ENCODE measurements at regions not wholly inside any gene's neighbourhood (a gene's known extent, or its start where the extent isn't known, plus 50 kb on each side); places are given as distances from the start of the nearest gene placed in this dataset.

- no peak overlapping the region for H3K23ac ChIP-seq (ENCODE audit: low read length)
- no peak overlapping the region for H4K5ac ChIP-seq (ENCODE audit: low read length)
- H3K4me2 ChIP-seq (ENCODE audit: low read length): no peak overlapping the region
- no peaks in the 10 kb centered on the region for H3K36me3 ChIP-seq (ENCODE audit: control insufficient read depth, insufficient read depth, low read length)
- WGBS (ENCODE audit: extremely low coverage, insufficient coverage, low lambda C conversion rate): no CpG with 5 or more reads among the region's 6 CpGs
- H3K79me1 ChIP-seq (ENCODE audit: low read length): no peaks in the 10 kb centered on the region
- no peak overlapping the region for H2BK120ac ChIP-seq (ENCODE audit: low read depth, low read length)
- H2AK5ac ChIP-seq (ENCODE audit: low read length): no peak overlapping the region
- H3K56ac ChIP-seq (ENCODE audit: low read length): no peak overlapping the region
- no peak overlapping the region for H3K27ac ChIP-seq (ENCODE audit: low read depth, low read length)
- H3K4ac ChIP-seq (ENCODE audit: low read depth, low read length): no peak overlapping the region
- H3K27me3 ChIP-seq (ENCODE audit: insufficient read depth, low read length, poor library complexity): no peaks in the 10 kb centered on the region
- H2BK5ac ChIP-seq (ENCODE audit: low read length): no peak overlapping the region
- no peak overlapping the region for H3K18ac ChIP-seq (ENCODE audit: low read length)
- H3K4me3 ChIP-seq (ENCODE audit: low read length): no peak overlapping the region
- no peak overlapping the region for H4K8ac ChIP-seq (ENCODE audit: low read depth, low read length)
- H2BK15ac ChIP-seq (replicated peaks; ENCODE audit: low read depth): no peak overlapping the region
- no peaks in the 10 kb centered on the region for H3K79me2 ChIP-seq (ENCODE audit: control insufficient read depth, insufficient read depth, low read length)
- DNase-seq: no peak
- H3K9ac ChIP-seq (ENCODE audit: low read length): no peak overlapping the region
- H3K4me1 ChIP-seq (ENCODE audit: control insufficient read depth, low read depth, low read length): no peaks in the 10 kb centered on the region
Measured at GRCh38 chr4:96149894-96150293, 310.0 kb downstream of the PDHA2 start.

- no peak overlapping the region for H2BK15ac ChIP-seq (replicated peaks; ENCODE audit: low read depth)
- H2BK5ac ChIP-seq (ENCODE audit: low read length): no peak overlapping the region
- H2BK120ac ChIP-seq (ENCODE audit: low read depth, low read length): no peak overlapping the region
- no peak overlapping the region for H4K5ac ChIP-seq (ENCODE audit: low read length)
- H3K36me3 ChIP-seq (ENCODE audit: control insufficient read depth, insufficient read depth, low read length): no peaks in the 10 kb centered on the region
- no peak overlapping the region for H4K8ac ChIP-seq (ENCODE audit: low read depth, low read length)
- H3K9ac ChIP-seq (ENCODE audit: low read length): no peak overlapping the region
- no peak overlapping the region for H2AK5ac ChIP-seq (ENCODE audit: low read length)
- no peak overlapping the region for H3K27ac ChIP-seq (ENCODE audit: low read depth, low read length)
- DNase-seq: no peak
- WGBS (ENCODE audit: extremely low coverage, insufficient coverage, low lambda C conversion rate): no CpG with 5 or more reads among the region's 2 CpGs
- no peaks in the 10 kb centered on the region for H3K79me1 ChIP-seq (ENCODE audit: low read length)
- no peak overlapping the region for H3K4me3 ChIP-seq (ENCODE audit: low read length)
- H3K23ac ChIP-seq (ENCODE audit: low read length): no peak overlapping the region
- no peak overlapping the region for H3K18ac ChIP-seq (ENCODE audit: low read length)
- no peaks in the 10 kb centered on the region for H3K27me3 ChIP-seq (ENCODE audit: insufficient read depth, low read length, poor library complexity)
- no peaks in the 10 kb centered on the region for H3K4me1 ChIP-seq (ENCODE audit: control insufficient read depth, low read depth, low read length)
- no peak overlapping the region for H3K4ac ChIP-seq (ENCODE audit: low read depth, low read length)
- H3K56ac ChIP-seq (ENCODE audit: low read length): no peak overlapping the region
- no peak overlapping the region for H3K4me2 ChIP-seq (ENCODE audit: low read length)
- no peaks in the 10 kb centered on the region for H3K79me2 ChIP-seq (ENCODE audit: control insufficient read depth, insufficient read depth, low read length)
Measured at GRCh38 chr4:96150466-96150865, 310.6 kb downstream of the PDHA2 start.

DNA sequence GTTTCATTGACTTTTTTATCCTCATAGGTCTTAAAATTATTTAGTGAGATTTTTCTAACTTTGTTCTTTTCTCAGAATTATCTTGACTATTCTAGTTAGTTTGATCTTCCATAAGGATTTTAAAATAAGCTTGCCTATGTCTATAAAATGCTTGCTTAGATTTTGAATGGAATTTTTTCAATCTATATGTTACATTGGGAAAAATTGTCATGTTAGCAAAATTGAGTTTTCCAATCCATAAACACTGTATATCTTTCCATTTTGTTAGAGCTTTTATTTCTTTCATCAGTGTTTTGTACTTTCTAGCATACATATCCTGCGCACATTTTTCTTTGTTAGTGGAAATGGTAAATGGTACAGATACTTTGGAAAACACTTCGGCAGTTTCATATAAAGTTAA is 312.9 kb downstream of the PDHA2 start:
- no peak overlapping the region for H4K5ac ChIP-seq (ENCODE audit: low read length)
- H3K4me3 ChIP-seq (ENCODE audit: low read length): no peak overlapping the region
- H2AK5ac ChIP-seq (ENCODE audit: low read length): no peak overlapping the region
- H3K9ac ChIP-seq (ENCODE audit: low read length): no peak overlapping the region
- H4K8ac ChIP-seq (ENCODE audit: low read depth, low read length): no peak overlapping the region
- no peak overlapping the region for H3K4ac ChIP-seq (ENCODE audit: low read depth, low read length)
- no CpG with 5 or more reads among the region's 2 CpGs for WGBS (ENCODE audit: extremely low coverage, insufficient coverage, low lambda C conversion rate)
- no peak overlapping the region for H2BK120ac ChIP-seq (ENCODE audit: low read depth, low read length)
- no peak overlapping the region for H3K23ac ChIP-seq (ENCODE audit: low read length)
- no peaks in the 10 kb centered on the region for H3K27me3 ChIP-seq (ENCODE audit: insufficient read depth, low read length, poor library complexity)
- no peaks in the 10 kb centered on the region for H3K4me1 ChIP-seq (ENCODE audit: control insufficient read depth, low read depth, low read length)
- no peak overlapping the region for H2BK15ac ChIP-seq (replicated peaks; ENCODE audit: low read depth)
- no peak overlapping the region for H3K56ac ChIP-seq (ENCODE audit: low read length)
- no peak overlapping the region for H3K18ac ChIP-seq (ENCODE audit: low read length)
- no peak overlapping the region for H2BK5ac ChIP-seq (ENCODE audit: low read length)
- no peaks in the 10 kb centered on the region for H3K36me3 ChIP-seq (ENCODE audit: control insufficient read depth, insufficient read depth, low read length)
- H3K27ac ChIP-seq (ENCODE audit: low read depth, low read length): no peak overlapping the region
- H3K4me2 ChIP-seq (ENCODE audit: low read length): no peak overlapping the region
- no peaks in the 10 kb centered on the region for H3K79me2 ChIP-seq (ENCODE audit: control insufficient read depth, insufficient read depth, low read length)
- DNase-seq: no peak
- H3K79me1 ChIP-seq (ENCODE audit: low read length): no peaks in the 10 kb centered on the region

- no CpG with 5 or more reads among the region's 2 CpGs for WGBS (ENCODE audit: extremely low coverage, insufficient coverage, low lambda C conversion rate)
- Histone ChIP-seq H3K23ac (ENCODE audit: low read length) (no peak overlapping the region), H3K4me3 (ENCODE audit: low read length) (no peak overlapping the region), H2AK5ac (ENCODE audit: low read length) (no peak overlapping the region), H3K4me2 (ENCODE audit: low read length) (no peak overlapping the region), H2BK120ac (ENCODE audit: low read depth, low read length) (no peak overlapping the region), H3K27me3 (ENCODE audit: insufficient read depth, low read length, poor library complexity) (no peaks in the 10 kb centered on the region), H2BK5ac (ENCODE audit: low read length) (no peak overlapping the region), H3K4me1 (ENCODE audit: control insufficient read depth, low read depth, low read length) (no peaks in the 10 kb centered on the region), H2BK15ac (replicated peaks; ENCODE audit: low read depth) (no peak overlapping the region), H3K56ac (ENCODE audit: low read length) (no peak overlapping the region), H3K9ac (ENCODE audit: low read length) (no peak overlapping the region), H3K18ac (ENCODE audit: low read length) (no peak overlapping the region), H3K4ac (ENCODE audit: low read depth, low read length) (no peak overlapping the region), H4K8ac (ENCODE audit: low read depth, low read length) (no peak overlapping the region), H3K27ac (ENCODE audit: low read depth, low read length) (no peak overlapping the region), H3K79me2 (ENCODE audit: control insufficient read depth, insufficient read depth, low read length) (no peaks in the 10 kb centered on the region), H3K36me3 (ENCODE audit: control insufficient read depth, insufficient read depth, low read length) (no peaks in the 10 kb centered on the region), H3K79me1 (ENCODE audit: low read length) (no peaks in the 10 kb centered on the region), H4K5ac (ENCODE audit: low read length) (no peak overlapping the region)
- DNase-seq: no peak
Measured at GRCh38 chr4:96154676-96155075, 314.8 kb downstream of the PDHA2 start.

GRCh38 chr4:96162636-96163035 is 322.7 kb downstream of the PDHA2 start:
- H3K4ac ChIP-seq (ENCODE audit: low read depth, low read length): no peak overlapping the region
- H3K56ac ChIP-seq (ENCODE audit: low read length): no peak overlapping the region
- H3K79me2 ChIP-seq (ENCODE audit: control insufficient read depth, insufficient read depth, low read length): no peaks in the 10 kb centered on the region
- no peak overlapping the region for H3K23ac ChIP-seq (ENCODE audit: low read length)
- H3K27me3 ChIP-seq (ENCODE audit: insufficient read depth, low read length, poor library complexity): no peaks in the 10 kb centered on the region
- no peak overlapping the region for H3K27ac ChIP-seq (ENCODE audit: low read depth, low read length)
- no peak overlapping the region for H3K4me2 ChIP-seq (ENCODE audit: low read length)
- no peak for DNase-seq
- H3K9ac ChIP-seq (ENCODE audit: low read length): no peak overlapping the region
- no peak overlapping the region for H2BK5ac ChIP-seq (ENCODE audit: low read length)
- H4K8ac ChIP-seq (ENCODE audit: low read depth, low read length): no peak overlapping the region
- H2BK120ac ChIP-seq (ENCODE audit: low read depth, low read length): no peak overlapping the region
- H3K79me1 ChIP-seq (ENCODE audit: low read length): no peaks in the 10 kb centered on the region
- no peak overlapping the region for H3K4me3 ChIP-seq (ENCODE audit: low read length)
- H2AK5ac ChIP-seq (ENCODE audit: low read length): no peak overlapping the region
- no peak overlapping the region for H2BK15ac ChIP-seq (replicated peaks; ENCODE audit: low read depth)
- WGBS (ENCODE audit: extremely low coverage, insufficient coverage, low lambda C conversion rate): no CpG with 5 or more reads among the region's 1 CpG
- H4K5ac ChIP-seq (ENCODE audit: low read length): no peak overlapping the region
- H3K36me3 ChIP-seq (ENCODE audit: control insufficient read depth, insufficient read depth, low read length): no peaks in the 10 kb centered on the region
- no peak overlapping the region for H3K18ac ChIP-seq (ENCODE audit: low read length)
- H3K4me1 ChIP-seq (ENCODE audit: control insufficient read depth, low read depth, low read length): no peaks in the 10 kb centered on the region

GRCh38 chr4:96164814-96165351 is 325.0 kb downstream of the PDHA2 start:
- DNase-seq: peak; percentile 8
- Histone ChIP-seq H4K8ac (ENCODE audit: low read depth, low read length) (no peak overlapping the region), H3K4me2 (ENCODE audit: low read length) (no peak overlapping the region), H4K5ac (ENCODE audit: low read length) (no peak overlapping the region), H2BK5ac (ENCODE audit: low read length) (no peak overlapping the region), H3K36me3 (ENCODE audit: control insufficient read depth, insufficient read depth, low read length) (no peaks in the 10 kb centered on the region), H3K56ac (ENCODE audit: low read length) (no peak overlapping the region), H3K18ac (ENCODE audit: low read length) (no peak overlapping the region), H3K79me2 (ENCODE audit: control insufficient read depth, insufficient read depth, low read length) (no peaks in the 10 kb centered on the region), H3K9ac (ENCODE audit: low read length) (no peak overlapping the region), H2BK15ac (replicated peaks; ENCODE audit: low read depth) (no peak overlapping the region), H2AK5ac (ENCODE audit: low read length) (no peak overlapping the region), H3K4me3 (ENCODE audit: low read length) (no peak overlapping the region), H3K79me1 (ENCODE audit: low read length) (no peaks in the 10 kb centered on the region), H3K27me3 (ENCODE audit: insufficient read depth, low read length, poor library complexity) (no peaks in the 10 kb centered on the region), H3K4me1 (ENCODE audit: control insufficient read depth, low read depth, low read length) (no peaks in the 10 kb centered on the region), H3K4ac (ENCODE audit: low read depth, low read length) (no peak overlapping the region), H3K27ac (ENCODE audit: low read depth, low read length) (no peak overlapping the region), H2BK120ac (ENCODE audit: low read depth, low read length) (no peak overlapping the region), H3K23ac (ENCODE audit: low read length) (no peak overlapping the region)
- WGBS (ENCODE audit: extremely low coverage, insufficient coverage, low lambda C conversion rate): no CpG with 5 or more reads among the region's 3 CpGs
